ENCODE measurements at regions not wholly inside any gene's neighbourhood (a gene's known extent, or its start where the extent isn't known, plus 50 kb on each side); places are given as distances from the start of the nearest gene placed in this dataset.
"Not testable (repeated sequence)": the region's sequence is repeated elsewhere in the genome, so short reads cannot be mapped to it uniquely, and the experiment has no call there.

DNA sequence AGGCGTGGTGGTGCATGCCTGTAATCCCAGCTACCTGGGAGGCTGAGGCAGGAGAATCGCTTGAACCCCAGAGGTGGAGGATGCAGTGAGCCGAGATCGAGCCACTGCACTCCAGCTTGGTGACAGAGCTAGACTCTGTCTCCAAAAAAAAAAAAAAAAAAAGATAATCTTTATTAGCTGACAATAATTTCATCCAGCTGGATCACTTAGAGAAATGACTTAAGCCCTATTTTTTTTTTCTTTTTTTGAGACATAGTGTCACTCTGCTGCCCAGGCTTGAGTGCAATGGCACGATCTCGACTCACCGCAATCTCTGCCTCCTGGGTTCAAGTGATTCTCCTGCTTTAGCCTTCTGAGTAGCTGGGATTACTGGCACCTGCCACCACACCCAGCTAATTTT, 51.6 kb upstream of the MAP4K4 start:
- not testable (repeated sequence) for DNase-seq

DNA sequence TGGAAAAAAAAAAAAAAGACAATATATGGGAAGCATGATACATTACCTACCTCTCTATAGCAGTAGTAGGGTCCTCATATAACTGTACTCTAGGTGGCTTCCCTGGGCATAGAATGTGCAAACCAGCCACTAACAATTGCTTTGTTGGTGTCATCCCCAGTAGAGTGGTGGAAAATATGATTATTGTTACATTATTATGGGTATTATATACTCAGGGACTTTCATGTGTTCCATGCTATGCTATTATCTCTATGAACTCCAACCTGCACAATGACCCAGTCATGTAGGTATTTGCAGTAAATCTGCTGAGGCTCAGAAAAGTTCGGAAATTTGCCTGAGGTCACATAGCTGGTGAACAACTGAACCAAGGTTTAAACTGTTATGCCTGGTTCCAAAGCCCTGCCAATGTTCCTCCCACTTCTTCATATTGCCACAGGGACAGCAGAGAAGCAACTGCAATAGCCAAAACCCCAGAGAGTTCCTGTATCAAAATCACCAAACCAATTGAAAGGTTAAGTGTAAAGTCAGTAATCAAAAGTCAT, 52.6 kb upstream of the MAP4K4 start:
- no peak for DNase-seq

GRCh38 chr2:101643004-101643524, 54.4 kb upstream of the MAP4K4 start:
- no peak for DNase-seq

DNA sequence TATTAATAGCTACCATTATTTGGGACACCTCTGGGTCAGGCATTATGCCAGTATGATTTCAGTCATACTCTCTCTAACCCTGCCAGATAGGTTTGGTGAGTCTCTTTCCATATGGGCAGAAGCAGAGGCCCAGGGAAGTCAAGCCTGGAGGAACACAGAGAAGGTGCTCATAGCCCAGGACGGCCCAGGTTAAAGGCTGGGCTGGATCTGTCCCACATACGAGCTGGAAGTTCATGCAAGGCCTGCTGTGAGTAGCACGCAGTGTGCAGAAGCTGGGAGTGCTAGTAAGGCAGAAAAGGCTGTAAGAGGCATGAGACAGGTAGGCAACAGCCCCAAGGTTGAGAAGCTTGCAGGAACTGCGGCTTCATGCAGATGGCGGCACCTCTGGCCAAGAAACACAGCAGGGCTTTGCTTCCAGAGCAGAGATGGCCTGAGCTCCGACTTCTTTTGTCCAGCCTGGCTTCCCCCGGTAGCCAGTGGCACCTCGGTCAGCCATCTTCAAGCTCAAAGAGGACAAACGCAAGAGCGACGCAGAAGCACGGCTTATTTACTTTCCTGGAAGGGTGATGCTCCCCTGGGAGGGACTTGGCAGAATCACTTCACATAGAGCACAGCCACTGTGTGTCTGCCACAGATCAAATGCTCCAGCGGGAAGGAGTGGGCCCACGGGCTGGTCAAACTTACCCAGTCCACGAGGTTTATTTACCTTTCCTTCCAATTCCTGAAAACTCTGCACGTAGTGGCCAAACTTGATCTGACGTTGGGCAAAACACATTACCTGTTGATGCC, 58.5 kb upstream of the MAP4K4 start:
- no peak for DNase-seq

DNA sequence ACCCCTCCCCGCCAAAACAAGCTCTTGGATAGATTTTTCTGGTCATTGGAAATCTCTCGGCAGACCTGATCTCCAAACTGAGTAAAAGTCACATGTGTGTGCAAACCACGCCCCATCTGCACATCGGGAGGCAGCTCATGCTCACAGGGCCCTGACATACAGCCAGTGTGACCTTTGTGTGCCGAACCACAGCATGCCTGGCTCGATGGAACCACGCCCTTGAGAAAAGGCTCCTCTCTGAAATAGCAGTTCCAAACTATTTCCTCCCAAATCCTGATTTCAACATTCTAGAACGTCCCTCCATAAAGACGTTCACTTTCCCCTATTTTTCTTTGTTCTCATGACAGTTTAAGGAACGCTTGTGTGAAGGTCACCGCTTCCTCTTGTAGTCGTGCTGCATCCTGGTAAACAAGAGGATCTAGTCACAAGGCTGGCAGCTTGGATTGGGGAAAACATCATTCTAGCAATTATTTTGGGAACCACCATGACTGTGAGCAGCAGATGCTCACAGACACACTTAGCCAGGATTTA, 59.3 kb upstream of the MAP4K4 start:
- DNase-seq: no peak

- no peak for DNase-seq
These were observed 67.1 kb upstream of the MAP4K4 start for GRCh38 chr2:101630224-101630949.

DNA sequence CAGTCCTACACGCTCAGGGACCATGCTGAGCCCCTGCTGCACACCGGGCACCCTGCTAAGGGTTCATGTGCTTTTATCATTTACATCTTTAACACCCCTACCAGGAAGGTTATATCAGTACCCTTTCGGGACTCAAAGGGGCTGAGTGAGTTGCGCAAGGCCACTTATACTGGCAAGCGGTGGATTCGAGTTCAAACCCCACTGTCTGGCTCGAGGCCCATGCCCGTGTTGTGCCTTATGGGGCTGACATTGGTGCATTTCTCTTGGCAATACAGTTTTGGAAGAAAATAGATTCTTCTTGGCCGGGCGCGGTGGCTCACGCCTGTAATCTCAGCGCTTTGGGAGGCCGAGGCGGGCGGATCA, 69.5 kb upstream of the MAP4K4 start:
- no peak for DNase-seq

GRCh38 chr2:101627285-101628029, 70.0 kb upstream of the MAP4K4 start:
- no peak for DNase-seq

GRCh38 chr2:101625814-101626213, 71.7 kb upstream of the MAP4K4 start:
- not testable (repeated sequence) for DNase-seq

- no peak for DNase-seq
These were observed 72.1 kb upstream of the MAP4K4 start for GRCh38 chr2:101625387-101625786.

DNA sequence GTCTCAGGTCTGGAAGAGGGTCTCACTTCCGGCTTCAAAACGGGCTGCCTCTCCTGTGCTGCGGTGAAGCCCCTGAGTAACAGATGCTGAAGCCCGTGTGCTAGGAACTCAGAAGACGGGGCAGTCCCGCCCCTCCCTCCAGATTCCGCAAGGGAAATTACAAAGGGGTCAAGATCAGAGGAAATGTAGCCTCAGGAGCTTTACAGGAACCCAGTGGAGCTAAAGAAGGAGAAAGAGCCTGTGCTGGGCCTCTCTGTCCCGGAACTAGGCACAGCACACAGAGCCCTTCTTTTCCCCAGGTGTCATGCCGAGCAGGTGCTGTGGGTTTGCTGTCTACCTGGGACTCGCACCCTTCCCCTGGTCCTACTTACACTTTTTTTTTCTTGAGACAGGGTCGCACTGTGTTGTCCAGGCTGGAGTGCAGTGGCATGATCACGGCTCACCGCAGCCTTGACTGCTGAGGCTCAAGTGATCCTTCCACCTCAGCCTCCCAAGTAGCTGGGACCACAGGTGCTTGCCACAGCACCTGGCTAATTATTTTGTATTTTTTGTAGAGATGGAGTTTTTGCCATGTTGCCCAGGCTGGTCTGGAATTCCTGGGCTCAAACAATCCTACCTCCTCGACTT, 72.7 kb upstream of the MAP4K4 start:
- DNase-seq: no peak

GRCh38 chr2:101623031-101623521, 74.4 kb upstream of the MAP4K4 start:
- DNase-seq: no peak

GRCh38 chr2:101622210-101623030, 75.1 kb upstream of the MAP4K4 start:
- no peak for DNase-seq

DNA sequence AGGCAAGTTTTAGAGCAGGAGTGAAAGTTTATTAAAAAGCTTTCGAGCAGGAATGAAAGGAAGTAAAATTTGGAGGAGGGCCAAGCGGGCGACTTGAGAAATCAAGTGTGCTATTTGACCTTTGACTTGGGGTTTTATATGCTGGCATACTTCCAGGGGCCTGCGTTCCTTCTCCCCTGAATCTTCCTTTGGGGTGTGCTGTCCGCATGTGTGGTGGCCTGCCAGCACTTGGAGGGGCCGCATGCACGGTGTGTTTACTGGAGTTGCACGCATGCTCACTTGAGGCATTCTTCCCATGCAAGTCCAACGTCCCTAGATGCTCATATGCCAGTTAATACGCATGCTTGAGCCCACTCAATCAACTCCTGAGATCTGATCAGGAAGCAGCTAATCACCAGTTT, 78.3 kb upstream of the MAP4K4 start:
- no peak for DNase-seq

GRCh38 chr2:101617796-101618195, 79.7 kb upstream of the MAP4K4 start:
- no peak for DNase-seq

DNA sequence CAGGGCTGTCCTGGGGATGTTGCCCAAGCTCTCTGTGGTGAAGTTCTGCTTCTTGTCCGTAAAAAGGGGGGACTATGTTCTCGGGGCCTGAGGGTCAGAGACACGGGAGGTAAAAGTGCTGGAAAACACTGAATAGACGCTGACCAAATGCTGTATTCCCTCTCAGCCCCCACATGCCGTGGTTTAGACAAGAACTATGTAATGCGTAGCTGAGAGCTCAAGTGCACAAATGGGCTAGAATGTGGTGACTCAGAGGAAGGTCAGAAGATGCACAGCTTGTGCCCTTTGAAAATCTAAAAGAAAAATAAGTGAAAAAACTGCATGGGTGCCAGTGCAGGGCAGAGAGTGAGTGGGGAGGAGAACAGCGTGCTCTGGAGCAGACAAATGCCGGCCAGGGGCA, 80.3 kb upstream of the MAP4K4 start:
- DNase-seq: no peak

DNA sequence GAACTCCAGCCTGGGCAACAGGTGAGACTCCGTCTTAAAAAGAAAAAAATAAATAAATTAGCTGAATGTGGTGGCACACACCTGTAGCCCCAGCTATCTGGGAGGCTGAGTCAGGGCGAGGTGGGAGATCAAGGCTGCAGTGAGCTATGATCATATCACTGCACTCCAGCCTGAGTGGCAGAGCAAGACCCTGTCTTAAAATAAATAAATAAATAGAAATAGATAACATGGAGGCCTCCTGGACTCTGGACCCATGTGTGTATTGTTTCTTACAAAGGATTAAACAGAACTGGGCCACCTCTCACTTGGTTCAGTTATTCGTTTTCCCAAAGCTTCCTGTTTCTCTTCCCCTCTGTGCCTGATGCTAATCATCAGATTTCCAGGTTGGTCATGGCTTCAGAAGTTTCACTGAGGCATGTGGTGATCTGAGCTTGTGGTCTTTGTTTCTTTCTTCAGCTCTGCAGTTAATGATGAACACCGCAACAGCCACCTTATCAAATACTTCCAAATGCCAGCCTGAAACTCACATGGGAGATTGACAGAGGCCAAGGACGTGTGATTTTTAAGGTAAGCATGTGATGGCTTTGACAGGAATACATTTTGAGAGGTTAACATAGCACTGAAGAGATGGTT, 83.3 kb upstream of the MAP4K4 start:
- no peak for DNase-seq

DNA sequence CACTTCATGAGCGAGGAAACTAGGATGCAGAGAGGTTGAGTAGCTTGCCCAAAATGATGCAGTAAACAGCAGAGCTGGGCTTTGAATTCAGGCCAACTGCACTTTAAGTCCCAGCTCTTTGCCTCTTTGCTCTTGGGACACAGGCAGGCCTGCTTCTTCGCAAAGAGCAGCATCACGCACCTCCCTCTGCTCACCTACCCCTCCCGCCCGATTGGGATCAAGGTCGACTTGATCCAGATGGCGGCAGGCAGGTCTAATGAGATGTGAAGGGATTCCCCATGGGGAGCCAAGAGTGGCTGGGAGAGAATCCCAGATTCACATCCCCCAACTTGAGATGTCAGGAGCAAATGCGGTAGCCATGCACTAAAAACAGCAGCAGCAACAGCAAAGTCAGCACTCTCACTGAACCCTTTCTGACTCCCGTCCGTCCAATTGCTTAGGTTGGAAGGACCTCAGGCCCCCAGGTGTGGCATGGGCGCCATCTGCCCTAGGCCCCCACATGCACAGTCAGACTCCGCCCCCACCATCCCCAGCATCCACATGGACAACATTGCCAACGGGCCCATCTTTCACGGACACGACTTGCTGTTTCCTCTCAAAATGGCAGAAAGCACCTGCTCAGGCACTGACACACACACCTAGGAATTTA, 84.3 kb upstream of the MAP4K4 start:
- no peak for DNase-seq

DNA sequence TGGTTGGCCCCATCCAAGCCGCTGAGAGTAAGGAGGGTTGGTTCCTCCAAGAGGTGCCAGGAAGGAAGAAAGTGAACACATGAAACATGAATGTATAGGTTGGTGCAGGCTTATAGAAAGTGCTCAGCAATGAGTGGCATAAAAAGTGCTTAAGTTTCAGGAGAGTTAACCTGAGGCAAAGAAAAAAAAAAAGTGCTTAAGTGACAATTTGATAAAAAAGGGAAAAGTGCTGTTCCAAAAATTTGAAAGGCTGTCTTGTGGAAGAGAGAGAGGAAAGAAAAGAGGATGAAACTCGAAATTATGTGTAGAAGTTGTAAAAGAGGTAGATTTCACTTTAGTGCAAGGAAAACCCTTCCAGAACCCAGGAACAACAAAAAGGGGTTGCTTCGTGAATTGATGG, 85.5 kb upstream of the MAP4K4 start:
- no peak for DNase-seq

DNA sequence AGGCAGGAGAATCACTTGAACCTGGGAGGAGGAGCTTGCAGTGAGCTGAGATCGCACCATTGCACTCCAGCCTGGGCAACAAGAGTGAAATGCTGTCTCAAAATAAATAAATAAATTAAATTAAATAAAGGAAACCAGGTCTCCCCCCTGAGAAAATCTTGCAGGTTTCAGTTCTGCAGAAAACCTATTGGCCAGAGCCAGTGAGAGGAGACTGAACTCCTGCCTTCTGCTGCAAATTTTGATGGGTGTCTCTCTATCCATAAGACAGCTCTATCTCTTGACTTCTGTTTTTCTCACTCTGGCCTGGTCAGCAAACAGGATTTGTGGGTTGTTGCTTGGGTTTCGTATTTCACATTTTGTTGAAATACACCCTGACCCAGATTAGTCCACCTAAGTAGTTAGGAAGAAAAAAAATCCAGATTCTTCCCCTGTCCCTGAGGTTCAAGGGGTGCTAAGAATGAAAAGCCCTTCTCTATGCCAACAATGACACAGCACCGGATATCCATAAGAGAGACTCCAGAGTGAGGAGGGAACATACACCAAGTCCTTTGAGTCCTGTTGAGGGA, 86.7 kb upstream of the MAP4K4 start:
- DNase-seq: no peak
